ENCODE measurements at regions not wholly inside any gene's neighbourhood (a gene's known extent, or its start where the extent isn't known, plus 50 kb on each side); places are given as distances from the start of the nearest gene placed in this dataset.

DNA sequence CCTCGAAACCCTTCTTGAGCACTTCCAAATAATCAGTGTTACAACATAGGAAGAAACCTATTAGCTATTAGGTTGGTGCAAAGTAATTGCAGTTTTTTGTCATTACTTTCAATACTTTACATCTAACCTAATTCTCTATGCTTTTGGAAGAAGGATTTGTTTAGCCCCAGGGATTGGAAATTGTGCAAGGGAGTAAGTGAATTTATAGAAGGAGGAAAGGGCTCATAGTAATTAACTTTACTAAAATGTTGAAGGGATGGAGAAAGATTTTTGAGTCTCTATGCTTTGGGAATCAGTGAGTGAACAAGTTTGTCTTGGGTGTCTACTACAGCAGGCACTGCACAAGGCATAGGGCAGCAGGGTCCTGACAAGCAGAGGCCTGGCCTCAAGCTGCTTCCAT lies 261.1 kb downstream of the EN1 start:
- H3K36me3 ChIP-seq (ENCODE audit: control insufficient read depth in 4 of 4, insufficient read depth in 3 of 4, low read depth in 1 of 4, low read length in 3 of 4), result no peaks in the 10 kb centered on the region
- WGBS, result 89% methylated on average over 1 of the region's 1 CpG
- H3K4me3 ChIP-seq (ENCODE audit: low read depth in 1 of 3, low read length in 3 of 3), result no peak overlapping the region
- H3K27me3 ChIP-seq (ENCODE audit: control insufficient read depth in 4 of 4, insufficient read depth in 4 of 4, low read length in 3 of 4), result peaks cover 0 to 5% (median 0%) of the 10 kb centered on the region in 4 donors
- TF ChIP-seq REST (IDR thresholded peaks at IDR 0.05) (no peak), NR2F2 (IDR thresholded peaks at IDR 0.05) (no peak), HNF4G (IDR thresholded peaks at IDR 0.05) (no peak), SP1 (IDR thresholded peaks at IDR 0.05) (no peak), RAD21 (IDR thresholded peaks at IDR 0.05) (no peak), YY1 (IDR thresholded peaks at IDR 0.05) (no peak), EGR1 (IDR thresholded peaks at IDR 0.05; ENCODE audit: low read depth in 2 of 2) (no peak), FOXA1 (IDR thresholded peaks at IDR 0.05) (no peak)
- TF ChIP-seq, protein P1, sequence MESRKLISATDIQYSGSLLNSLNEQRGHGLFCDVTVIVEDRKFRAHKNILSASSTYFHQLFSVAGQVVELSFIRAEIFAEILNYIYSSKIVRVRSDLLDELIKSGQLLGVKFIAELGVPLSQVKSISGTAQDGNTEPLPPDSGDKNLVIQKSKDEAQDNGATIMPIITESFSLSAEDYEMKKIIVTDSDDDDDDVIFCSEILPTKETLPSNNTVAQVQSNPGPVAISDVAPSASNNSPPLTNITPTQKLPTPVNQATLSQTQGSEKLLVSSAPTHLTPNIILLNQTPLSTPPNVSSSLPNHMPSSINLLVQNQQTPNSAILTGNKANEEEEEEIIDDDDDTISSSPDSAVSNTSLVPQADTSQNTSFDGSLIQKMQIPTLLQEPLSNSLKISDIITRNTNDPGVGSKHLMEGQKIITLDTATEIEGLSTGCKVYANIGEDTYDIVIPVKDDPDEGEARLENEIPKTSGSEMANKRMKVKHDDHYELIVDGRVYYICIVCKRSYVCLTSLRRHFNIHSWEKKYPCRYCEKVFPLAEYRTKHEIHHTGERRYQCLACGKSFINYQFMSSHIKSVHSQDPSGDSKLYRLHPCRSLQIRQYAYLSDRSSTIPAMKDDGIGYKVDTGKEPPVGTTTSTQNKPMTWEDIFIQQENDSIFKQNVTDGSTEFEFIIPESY (IDR thresholded peaks at IDR 0.05), result no peak
- TF ChIP-seq, protein P2, sequence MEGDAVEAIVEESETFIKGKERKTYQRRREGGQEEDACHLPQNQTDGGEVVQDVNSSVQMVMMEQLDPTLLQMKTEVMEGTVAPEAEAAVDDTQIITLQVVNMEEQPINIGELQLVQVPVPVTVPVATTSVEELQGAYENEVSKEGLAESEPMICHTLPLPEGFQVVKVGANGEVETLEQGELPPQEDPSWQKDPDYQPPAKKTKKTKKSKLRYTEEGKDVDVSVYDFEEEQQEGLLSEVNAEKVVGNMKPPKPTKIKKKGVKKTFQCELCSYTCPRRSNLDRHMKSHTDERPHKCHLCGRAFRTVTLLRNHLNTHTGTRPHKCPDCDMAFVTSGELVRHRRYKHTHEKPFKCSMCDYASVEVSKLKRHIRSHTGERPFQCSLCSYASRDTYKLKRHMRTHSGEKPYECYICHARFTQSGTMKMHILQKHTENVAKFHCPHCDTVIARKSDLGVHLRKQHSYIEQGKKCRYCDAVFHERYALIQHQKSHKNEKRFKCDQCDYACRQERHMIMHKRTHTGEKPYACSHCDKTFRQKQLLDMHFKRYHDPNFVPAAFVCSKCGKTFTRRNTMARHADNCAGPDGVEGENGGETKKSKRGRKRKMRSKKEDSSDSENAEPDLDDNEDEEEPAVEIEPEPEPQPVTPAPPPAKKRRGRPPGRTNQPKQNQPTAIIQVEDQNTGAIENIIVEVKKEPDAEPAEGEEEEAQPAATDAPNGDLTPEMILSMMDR (IDR thresholded peaks at IDR 0.05; ENCODE audit: low read depth, low read length, missing input control), result no peak
- no peaks in the 10 kb centered on the region for H3K9me3 ChIP-seq (ENCODE audit: control insufficient read depth in 4 of 4, low read length in 3 of 4)
- no peak overlapping the region for H3K9ac ChIP-seq (ENCODE audit: low read depth in 1 of 2, low read length in 2 of 2)
- no peak overlapping the region for H3K27ac ChIP-seq (ENCODE audit: low read depth in 1 of 2, low read length in 2 of 2)
- no peaks in the 10 kb centered on the region for H3K4me1 ChIP-seq (ENCODE audit: control insufficient read depth in 4 of 4, insufficient read depth in 4 of 4, low read length in 3 of 4)
- DNase-seq (ENCODE audit: low spot score), result no peak

DNA sequence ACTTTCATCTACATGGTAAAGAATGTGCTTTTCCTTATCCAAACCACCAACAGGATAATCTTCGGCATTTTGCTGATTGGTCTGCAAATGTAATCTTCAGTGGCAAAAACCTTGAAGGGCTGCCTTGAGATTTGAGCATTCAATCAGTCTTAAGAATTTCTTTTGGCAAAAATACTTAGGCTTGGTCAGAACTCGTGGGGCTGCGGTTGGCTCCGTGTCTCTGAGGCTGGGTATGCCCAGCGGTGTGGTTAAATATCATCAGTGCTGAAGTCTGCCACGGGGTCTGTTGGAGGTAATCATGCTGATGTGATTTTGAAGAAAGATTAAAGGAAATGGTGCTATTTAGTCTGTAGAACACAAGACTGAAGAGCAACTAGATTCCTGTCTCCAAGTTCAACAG lies 262.6 kb downstream of the EN1 start:
- TF ChIP-seq, protein P2 (IDR thresholded peaks at IDR 0.05; ENCODE audit: low read depth, low read length, missing input control), result no peak
- no peak for TF ChIP-seq REST (IDR thresholded peaks at IDR 0.05)
- no peak for TF ChIP-seq HNF4A (conservative IDR thresholded peaks at IDR 0.05)
- TF ChIP-seq, protein P3, sequence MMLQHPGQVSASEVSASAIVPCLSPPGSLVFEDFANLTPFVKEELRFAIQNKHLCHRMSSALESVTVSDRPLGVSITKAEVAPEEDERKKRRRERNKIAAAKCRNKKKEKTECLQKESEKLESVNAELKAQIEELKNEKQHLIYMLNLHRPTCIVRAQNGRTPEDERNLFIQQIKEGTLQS (IDR thresholded peaks at IDR 0.05), result no peak
- TF ChIP-seq FOXA1 (IDR thresholded peaks at IDR 0.05), result no peak
- TF ChIP-seq NR2F2 (IDR thresholded peaks at IDR 0.05), result no peak
- TF ChIP-seq YY1 (IDR thresholded peaks at IDR 0.05), result no peak
- TF ChIP-seq EGR1 (IDR thresholded peaks at IDR 0.05; ENCODE audit: low read depth in 2 of 2), result no peak
- TF ChIP-seq GABPA (IDR thresholded peaks at IDR 0.05 in 1 of 2, conservative IDR thresholded peaks at IDR 0.05 in 1 of 2), result no peak
- TF ChIP-seq, protein P1 (IDR thresholded peaks at IDR 0.05), result no peak
- Histone ChIP-seq H3K9me3 (ENCODE audit: control insufficient read depth in 4 of 4, low read length in 3 of 4) (peaks cover 0 to 2% (median 0%) of the 10 kb centered on the region in 4 donors), H3K9ac (ENCODE audit: low read depth in 1 of 2, low read length in 2 of 2) (no peak overlapping the region), H3K4me3 (ENCODE audit: low read depth in 1 of 3, low read length in 3 of 3) (no peak overlapping the region), H3K27me3 (ENCODE audit: control insufficient read depth in 4 of 4, insufficient read depth in 4 of 4, low read length in 3 of 4) (peaks cover 0 to 5% (median 0%) of the 10 kb centered on the region in 4 donors), H3K27ac (ENCODE audit: low read depth in 1 of 2, low read length in 2 of 2) (no peak overlapping the region), H3K4me1 (ENCODE audit: control insufficient read depth in 4 of 4, insufficient read depth in 4 of 4, low read length in 3 of 4) (no peaks in the 10 kb centered on the region), H3K36me3 (ENCODE audit: control insufficient read depth in 4 of 4, insufficient read depth in 3 of 4, low read depth in 1 of 4, low read length in 3 of 4) (no peaks in the 10 kb centered on the region)
- no peak for DNase-seq (ENCODE audit: low spot score)
- WGBS, result 77% methylated on average over 6 of the region's 6 CpGs

Data from liver (tissue), 8 donors.